OCI-LY1 (cell line): ENCODE measurements at regions not wholly inside any gene's neighbourhood (a gene's known extent, or its start where the extent isn't known, plus 50 kb on each side); places are given as distances from the start of the nearest gene placed in this dataset.

Source experiments
- EZH2 ChIP-seq: fragments of 200-600 bp; sonication (generic), shearing (Covaris generic); IDR thresholded peaks from 2 replicates; pipeline ENCODE4 v1.8.0; 2017; ENCODE audit warnings: borderline replicate concordance, mixed run types, mild to moderate bottlenecking, antibody characterized with exemption, low read length, moderate library complexity, mixed read lengths
- TF ChIP-seq, protein P1 (sequence below): fragments of 200-600 bp; sonication (generic), shearing (Covaris generic); IDR thresholded peaks from 2 replicates; pipeline ENCODE4 v1.5.1; 2017; ENCODE audit warnings: mild to moderate bottlenecking, antibody characterized with exemption, low read length, moderate library complexity, mixed read lengths

DNA sequence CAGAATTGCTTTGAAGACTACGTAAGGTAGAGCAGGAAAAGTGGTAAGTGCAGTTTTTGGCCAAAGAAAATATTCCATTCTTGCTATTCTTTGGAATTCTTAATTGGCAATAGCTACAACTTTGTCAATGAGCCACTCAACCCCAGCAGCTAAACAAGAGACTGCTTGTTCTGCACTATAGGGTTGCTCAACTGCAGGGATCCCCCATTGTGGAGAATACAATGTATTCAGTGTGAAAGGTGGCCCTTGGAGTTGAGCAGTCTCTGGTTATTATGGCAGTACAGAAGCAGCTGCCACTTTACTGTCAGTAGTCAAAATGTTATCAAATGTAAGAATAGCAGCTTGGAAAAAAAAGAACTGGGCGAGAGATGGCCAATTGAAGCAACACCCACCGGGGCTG, 808.7 kb downstream of the CENPC start:
- TF ChIP-seq, protein P1, sequence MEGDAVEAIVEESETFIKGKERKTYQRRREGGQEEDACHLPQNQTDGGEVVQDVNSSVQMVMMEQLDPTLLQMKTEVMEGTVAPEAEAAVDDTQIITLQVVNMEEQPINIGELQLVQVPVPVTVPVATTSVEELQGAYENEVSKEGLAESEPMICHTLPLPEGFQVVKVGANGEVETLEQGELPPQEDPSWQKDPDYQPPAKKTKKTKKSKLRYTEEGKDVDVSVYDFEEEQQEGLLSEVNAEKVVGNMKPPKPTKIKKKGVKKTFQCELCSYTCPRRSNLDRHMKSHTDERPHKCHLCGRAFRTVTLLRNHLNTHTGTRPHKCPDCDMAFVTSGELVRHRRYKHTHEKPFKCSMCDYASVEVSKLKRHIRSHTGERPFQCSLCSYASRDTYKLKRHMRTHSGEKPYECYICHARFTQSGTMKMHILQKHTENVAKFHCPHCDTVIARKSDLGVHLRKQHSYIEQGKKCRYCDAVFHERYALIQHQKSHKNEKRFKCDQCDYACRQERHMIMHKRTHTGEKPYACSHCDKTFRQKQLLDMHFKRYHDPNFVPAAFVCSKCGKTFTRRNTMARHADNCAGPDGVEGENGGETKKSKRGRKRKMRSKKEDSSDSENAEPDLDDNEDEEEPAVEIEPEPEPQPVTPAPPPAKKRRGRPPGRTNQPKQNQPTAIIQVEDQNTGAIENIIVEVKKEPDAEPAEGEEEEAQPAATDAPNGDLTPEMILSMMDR = no peak
- no peak for TF ChIP-seq EZH2
